HepG2 (cell line): ENCODE measurements at regions not wholly inside any gene's neighbourhood (a gene's known extent, or its start where the extent isn't known, plus 50 kb on each side); places are given as distances from the start of the nearest gene placed in this dataset.

Source experiments
- ATAC-seq: fragments of 200-7000 bp; cut with Tn5 transposase; 3 replicates; pipeline ENCODE4 v1.9.1; 2020; ENCODE audit warnings: mild to moderate bottlenecking, moderate library complexity
- BruUV-seq: library from RNA; stranded (reverse); fragments of 400-500 nt; replicated peaks from 2 replicates; lab custom pipeline; 2021; lab: Mats Ljungman, UMichigan
- CTCF ChIA-PET: fragments of 300-600 bp; formaldehyde crosslinking; extraction: SDS; loops from one replicate; lab custom pipeline; 2021; ENCODE audit warnings: low total read pairs, inconsistent platforms, low intra/inter-chr PET ratio; lab: Yijun Ruan, JAX
- POLR2A ChIA-PET: fragments of 350-600 bp; sonication (Branson Sonifier 250); formaldehyde crosslinking; loops from one replicate; lab custom pipeline; 2020; ENCODE audit warnings: antibody characterized with exemption, inconsistent platforms; lab: Yijun Ruan, JAX
- DNase-seq: peaks from one replicate; pipeline ENCODE4 v3.0.0-alpha.2; 2015; ENCODE audit warnings: low spot score
- FAIRE-seq: peaks from 3 replicates; lab custom pipeline; 2011; peaks lifted over from hg19 to GRCh38; lab: Jason Lieb, UNC
- H2AFZ ChIP-seq: one replicate; pipeline ENCODE4 v1.6.1; 2011; ENCODE audit warnings: low read length, inconsistent platforms
- H3K27ac ChIP-seq: fragments of 300-600 bp; 3 replicates; pipeline ENCODE4 v1.8.0; 2011; ENCODE audit warnings: mixed run types, mild to moderate bottlenecking, mixed read lengths, low read length, inconsistent platforms; ENCODE audit not compliant: insufficient read depth; ENCODE audit errors: extremely low read length
- H3K27me3 ChIP-seq, 2 experiments: fragments of 200-600 bp in 1 of 2; 2 replicates in 1 of 2; 3 replicates in 1 of 2; pipeline versions ENCODE4 v1.6.0 to v1.8.0; 2011; ENCODE audit warnings: low read length in 2 of 2, mild to moderate bottlenecking in 2 of 2, moderate library complexity in 2 of 2, inconsistent platforms in 1 of 2; ENCODE audit not compliant: insufficient read depth in 2 of 2, control insufficient read depth in 1 of 2
- H3K36me3 ChIP-seq, 2 experiments: fragments of 200-600 bp in 1 of 2; replicated peaks in 1 of 2; 2 replicates in 1 of 2; 3 replicates in 1 of 2; pipeline versions ENCODE4 v1.5.1 to v1.8.0; 2011; ENCODE audit warnings: low read length in 2 of 2, inconsistent platforms in 1 of 2; ENCODE audit not compliant: insufficient read depth in 2 of 2, control insufficient read depth in 1 of 2
- H3K4me1 ChIP-seq: 2 replicates; pipeline ENCODE4 v1.5.1; 2012; ENCODE audit warnings: low read length, inconsistent platforms; ENCODE audit not compliant: insufficient read depth
- H3K4me2 ChIP-seq: 2 replicates; pipeline ENCODE4 v1.6.0; 2011; ENCODE audit warnings: low read depth, low read length, inconsistent platforms
- H3K4me3 ChIP-seq, 3 experiments: fragments of 200-600 bp in 1 of 3; sonication (generic), shearing (Covaris generic) in 1 of 3; replicated peaks in 1 of 3; 2 replicates each; pipeline ENCODE4 v1.5.1; 2011 to 2016; ENCODE audit warnings: low read length in 3 of 3, inconsistent platforms in 2 of 3, low read depth in 2 of 3, mild to moderate bottlenecking in 2 of 3, control low read depth in 1 of 3, mixed read lengths in 1 of 3; ENCODE audit not compliant: insufficient read depth in 1 of 3
- H3K79me2 ChIP-seq: one replicate; pipeline ENCODE4 v1.6.1; 2011; ENCODE audit warnings: low read length, inconsistent platforms; ENCODE audit not compliant: insufficient read depth
- H3K9ac ChIP-seq: 2 replicates; pipeline ENCODE4 v1.6.0; 2011; ENCODE audit warnings: mild to moderate bottlenecking, low read depth, low read length, inconsistent platforms; ENCODE audit not compliant: insufficient read depth
- H3K9me3 ChIP-seq: 2 replicates; pipeline ENCODE4 v1.5.1; 2012; ENCODE audit warnings: mild to moderate bottlenecking, low read length
- H4K20me1 ChIP-seq: 2 replicates; pipeline ENCODE4 v1.6.0; 2011; ENCODE audit warnings: inconsistent platforms, mild to moderate bottlenecking, low read length, moderate library complexity; ENCODE audit not compliant: insufficient read depth
- HDAC6 ChIP-seq: fragments of 200-600 bp; sonication (generic); IDR thresholded peaks from 2 replicates; pipeline ENCODE4 v1.7.0; 2017; ENCODE audit warnings: mild to moderate bottlenecking, antibody characterized with exemption, low read length, low read depth
- IRX3 ChIP-seq: sonication (generic); formaldehyde crosslinking; IDR thresholded peaks from 2 replicates; pipeline ENCODE4 v1.8.1; 2023; ENCODE audit warnings: mild to moderate bottlenecking, low read depth, missing genetic modification reagents, borderline replicate concordance
- LRRFIP1 ChIP-seq: sonication (generic); formaldehyde crosslinking; conservative IDR thresholded peaks from 2 replicates; pipeline ENCODE4 v1.4.0; 2020; ENCODE audit warnings: missing genetic modification reagents
- PRDM4 ChIP-seq: sonication (generic); formaldehyde crosslinking; IDR thresholded peaks from 2 replicates; pipeline ENCODE4 v1.9.0; 2021; ENCODE audit warnings: missing genetic modification reagents, borderline replicate concordance
- ZMYM2 ChIP-seq: sonication (generic); formaldehyde crosslinking; IDR thresholded peaks from 2 replicates; pipeline ENCODE4 v1.8.0; 2022; ENCODE audit warnings: mild to moderate bottlenecking, missing genetic modification reagents
- ZNF124 ChIP-seq: sonication (generic); formaldehyde crosslinking; IDR thresholded peaks from 2 replicates; pipeline ENCODE4 v1.4.0; 2020; ENCODE audit warnings: missing genetic modification reagents
- ZNF138 ChIP-seq: sonication (generic); formaldehyde crosslinking; IDR thresholded peaks from 2 replicates; pipeline ENCODE4 v1.5.0; 2020; ENCODE audit warnings: mild to moderate bottlenecking, low read depth, missing genetic modification reagents
- ZNF382 ChIP-seq: sonication (generic); formaldehyde crosslinking; IDR thresholded peaks from 2 replicates; pipeline ENCODE4 v1.5.0; 2020; ENCODE audit warnings: missing genetic modification reagents, mild to moderate bottlenecking, borderline replicate concordance
- WGBS: methylation state at CpG from one replicate; pipeline ENCODE4 v1.1.6; 2017; ENCODE audit warnings: low lambda C conversion rate; 5-methylcytosine and 5-hydroxymethylcytosine counted together
- in situ Hi-C: cut with HindIII; loops from 2 replicates; pipeline ENCODE4 v1.10.0; 2017; ENCODE audit warnings: low pct_unique_long_range_greater_than_20kb; ENCODE audit not compliant: extremely low pct_ligation_motif_present
- intact Hi-C: fragments of 100-400 bp; cut with micrococcal nuclease; formaldehyde crosslinking; loops from one replicate; pipeline ENCODE4 v1.10.0; 2022; ENCODE audit not compliant: unreplicated experiment

DNA sequence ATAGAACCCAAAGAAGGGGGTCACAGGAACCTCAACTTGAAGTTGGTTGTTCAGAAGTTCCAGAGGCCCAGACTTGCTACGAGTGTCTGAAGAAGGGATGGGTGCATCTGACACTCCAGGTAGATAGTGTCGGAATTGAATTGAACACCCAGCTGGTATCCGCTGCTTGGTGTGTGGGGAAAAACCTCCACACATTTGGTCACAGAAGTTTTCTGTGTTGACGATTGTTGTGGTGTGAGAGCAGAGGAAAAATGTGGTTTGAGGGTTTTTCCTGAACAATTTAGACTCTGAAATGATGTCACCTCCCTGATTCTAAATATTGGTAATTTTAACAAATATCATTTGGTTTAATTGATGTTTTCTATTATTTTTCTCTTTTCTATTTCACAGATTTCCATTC lies 218.8 kb upstream of the CTNNB1 start:
- ChIA-PET CTCF (no interaction called here), POLR2A (no interaction called here)
- in situ Hi-C loops: no loop called here
- no TSS peak for BruUV-seq
- Histone ChIP-seq H3K4me1 (no peaks in the 10 kb centered on the region), H3K27me3 (no peaks in the 10 kb centered on the region), H3K27ac (no peak overlapping the region), H3K4me2 (no peak overlapping the region), H3K79me2 (no peaks in the 10 kb centered on the region), H3K4me3 (no peak overlapping the region), H4K20me1 (no peaks in the 10 kb centered on the region), H2AFZ (no peak overlapping the region), H3K9me3 (no peaks in the 10 kb centered on the region), H3K36me3 (no peaks in the 10 kb centered on the region; a peak in 1 of 5 replicates), H3K9ac (no peak overlapping the region)
- TF ChIP-seq IRX3 (CRISPR knock-in tag): no peak
- no peak for TF ChIP-seq PRDM4
- TF ChIP-seq HDAC6: no peak
- TF ChIP-seq ZMYM2 (CRISPR knock-in tag): no peak
- no peak for TF ChIP-seq ZNF138 (CRISPR knock-in tag)
- no peak for TF ChIP-seq LRRFIP1 (CRISPR knock-in tag)
- TF ChIP-seq ZNF382 (CRISPR knock-in tag): no peak
- no peak for TF ChIP-seq ZNF124 (CRISPR knock-in tag)
- ATAC-seq (no peak), DNase-seq (no peak), FAIRE-seq (no peak)
- WGBS: 51% methylated on average over 4 of the region's 4 CpGs
- intact Hi-C loops: no loop called here
